Kidney (tissue), 13 donors: ENCODE measurements at regions not wholly inside any gene's neighbourhood (a gene's known extent, or its start where the extent isn't known, plus 50 kb on each side); places are given as distances from the start of the nearest gene placed in this dataset.

Experiments used
- DNase-seq, 5 donors: peaks; one replicate each; pipeline ENCODE4 v3.0.0-alpha.2; 2013 to 2020
- FAIRE-seq: peaks from 2 replicates; lab custom pipeline; 2012; peaks lifted over from hg19 to GRCh38; lab: Jason Lieb, UNC
- H3K27ac ChIP-seq, 2 donors: one replicate each; pipeline ENCODE4 v1.7.0; 2013; ENCODE audit warnings: low read depth in 2 of 2, low read length in 2 of 2, inconsistent platforms in 1 of 2
- H3K27me3 ChIP-seq: one replicate; pipeline ENCODE4 v1.7.1; 2013; ENCODE audit warnings: low read length, inconsistent platforms; ENCODE audit not compliant: control insufficient read depth, insufficient read depth
- H3K36me3 ChIP-seq, 3 donors: one replicate each; pipeline versions ENCODE4 v1.7.0 to v1.7.1; 2013; ENCODE audit warnings: low read length in 3 of 3, control low read depth in 1 of 3, inconsistent platforms in 1 of 3; ENCODE audit not compliant: insufficient read depth in 3 of 3, control insufficient read depth in 2 of 3
- H3K4me1 ChIP-seq, 3 donors: one replicate each; pipeline versions ENCODE4 v1.7.0 to v1.7.1; 2013; ENCODE audit warnings: low read length in 3 of 3, inconsistent platforms in 1 of 3, low read depth in 1 of 3; ENCODE audit not compliant: control insufficient read depth in 2 of 3, insufficient read depth in 2 of 3
- H3K4me3 ChIP-seq, 3 donors: one replicate each; pipeline versions ENCODE4 v1.7.0 to v1.8.1; 2013; ENCODE audit warnings: low read length in 3 of 3, control low read depth in 1 of 3, inconsistent platforms in 1 of 3
- H3K9ac ChIP-seq, 3 donors: one replicate each; pipeline versions ENCODE4 v1.7.0 to v1.7.1; 2013; ENCODE audit warnings: low read length in 3 of 3, control low read depth in 1 of 3, inconsistent platforms in 1 of 3
- H3K9me3 ChIP-seq, 3 donors: one replicate each; pipeline versions ENCODE4 v1.7.0 to v1.7.1; 2013; ENCODE audit warnings: low read length in 3 of 3, control low read depth in 1 of 3, inconsistent platforms in 1 of 3; ENCODE audit not compliant: control insufficient read depth in 2 of 3, insufficient read depth in 1 of 3
- CTCF ChIP-seq: IDR thresholded peaks from 3 replicates; pipeline ENCODE4 v1.5.1; 2012; ENCODE audit warnings: mild to moderate bottlenecking, moderate library complexity, borderline replicate concordance; ENCODE audit not compliant: insufficient read depth; ENCODE audit errors: extremely low read depth
- intact Hi-C: fragments of 100-400 bp; cut with DNase I; formaldehyde crosslinking; loops from one replicate; pipeline ENCODE4 v1.11.1; 2022
- donor health status: control.
- donor health status: control.
- donor health status: control.
- donor health status: control.
- donor health status: control.
- donor health status: DM: yes; HTN: yes; CAD: no.
- donor health status: Normal renal cell carcinoma (clear cell type).

GRCh38 chr5:117336208-117336607 is 761.6 kb upstream of the SEMA6A start:
- DNase-seq = no peak
- no peaks in the 10 kb centered on the region for H3K27me3 ChIP-seq
- no peak for FAIRE-seq
- intact Hi-C loops = no loop called here
- no peak overlapping the region for H3K9ac ChIP-seq
- no peak for TF ChIP-seq CTCF
- no peaks in the 10 kb centered on the region for H3K4me1 ChIP-seq
- no peak overlapping the region for H3K4me3 ChIP-seq
- no peaks in the 10 kb centered on the region for H3K36me3 ChIP-seq
- no peak overlapping the region for H3K27ac ChIP-seq
- no peaks in the 10 kb centered on the region for H3K9me3 ChIP-seq

DNA sequence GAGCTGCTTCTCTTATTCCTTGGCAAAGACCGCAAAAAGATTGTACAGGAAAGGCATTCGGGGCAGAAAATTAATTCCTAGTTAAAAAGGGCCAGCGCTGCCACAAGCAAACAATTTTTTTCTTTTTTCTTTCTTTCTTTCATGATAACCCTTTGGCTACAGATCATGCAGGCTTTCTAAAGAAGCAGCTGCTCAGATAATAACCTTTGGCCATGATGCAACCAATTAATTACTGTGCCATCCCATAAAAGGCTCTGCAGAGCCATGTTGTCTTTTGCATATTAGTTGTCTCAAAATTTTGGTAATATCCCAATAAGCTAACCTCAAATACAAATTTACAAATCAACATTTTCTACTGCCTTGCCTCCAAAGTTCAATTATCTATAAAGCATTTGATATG is 758.4 kb upstream of the SEMA6A start:
- FAIRE-seq (no peak), DNase-seq (no peak)
- intact Hi-C loops = no loop called here
- H3K4me1 ChIP-seq = no peaks in the 10 kb centered on the region
- no peak overlapping the region for H3K27ac ChIP-seq
- no peak for TF ChIP-seq CTCF
- no peak overlapping the region for H3K9ac ChIP-seq
- no peaks in the 10 kb centered on the region for H3K36me3 ChIP-seq
- no peaks in the 10 kb centered on the region for H3K27me3 ChIP-seq
- no peaks in the 10 kb centered on the region for H3K9me3 ChIP-seq
- no peak overlapping the region for H3K4me3 ChIP-seq

- no peaks in the 10 kb centered on the region for H3K27me3 ChIP-seq
- no peak for FAIRE-seq
- TF ChIP-seq CTCF = no peak
Measured at GRCh38 chr5:117332341-117332740, 757.7 kb upstream of the SEMA6A start.

DNA sequence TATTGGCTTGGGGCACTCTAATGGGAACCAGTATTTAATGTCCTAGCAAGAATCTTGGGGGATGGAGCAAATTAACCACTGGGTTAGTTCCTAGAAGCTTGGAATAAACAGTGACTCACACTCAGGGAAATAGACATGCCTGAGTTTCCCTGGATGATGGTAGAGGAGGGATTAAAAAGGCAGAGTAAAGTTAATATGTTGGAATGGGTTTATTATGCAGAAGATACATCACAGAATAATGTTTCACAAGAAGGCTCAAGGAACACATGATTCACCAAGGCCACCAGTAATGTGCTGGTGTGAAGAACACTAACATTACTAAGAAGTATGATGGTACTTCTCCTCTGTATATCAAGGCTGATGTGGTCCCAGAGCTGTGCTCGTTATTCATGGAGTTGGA is 752.9 kb upstream of the SEMA6A start:
- no peak for TF ChIP-seq CTCF
- Histone ChIP-seq H3K36me3 (no peaks in the 10 kb centered on the region), H3K9ac (no peak overlapping the region), H3K9me3 (no peaks in the 10 kb centered on the region), H3K27ac (no peak overlapping the region), H3K4me1 (no peaks in the 10 kb centered on the region), H3K4me3 (no peak overlapping the region), H3K27me3 (no peaks in the 10 kb centered on the region)
- intact Hi-C loops = no loop called here
- no peak for FAIRE-seq
- no peak for DNase-seq

More at GRCh38 chr5:117332341-117332740, 757.7 kb upstream of the SEMA6A start:
- no peak for DNase-seq
- no peaks in the 10 kb centered on the region for H3K4me1 ChIP-seq
- H3K9me3 ChIP-seq = no peaks in the 10 kb centered on the region
- H3K4me3 ChIP-seq = no peak overlapping the region
- no peak overlapping the region for H3K9ac ChIP-seq
- intact Hi-C loops = no loop called here
- H3K36me3 ChIP-seq = no peaks in the 10 kb centered on the region
- H3K27ac ChIP-seq = no peak overlapping the region
